GM19324 (cell line): ENCODE measurements at regions not wholly inside any gene's neighbourhood (a gene's known extent, or its start where the extent isn't known, plus 50 kb on each side); places are given as distances from the start of the nearest gene placed in this dataset.
"Not testable (repeated sequence)": the region's sequence is repeated elsewhere in the genome, so short reads cannot be mapped to it uniquely, and the experiment has no call there.

ENCODE experiments used
- ATAC-seq: cut with Tn5 transposase; IDR thresholded peaks from one replicate; pipeline ENCODE4 v1.9.1; 2021; ENCODE audit warnings: mild to moderate bottlenecking, moderate library complexity; ENCODE audit not compliant: unreplicated experiment, low FRiP score

- no peak for ATAC-seq
Measured at GRCh38 chr13:100789025-100789424, 114.4 kb upstream of the TMTC4 start.

GRCh38 chr13:100788540-100788939 is 113.9 kb upstream of the TMTC4 start:
- no peak for ATAC-seq

GRCh38 chr13:100787899-100788298 is 113.3 kb upstream of the TMTC4 start:
- no peak for ATAC-seq

- ATAC-seq, result not testable (repeated sequence)
Measured at GRCh38 chr13:100776686-100777085, 102.1 kb upstream of the TMTC4 start.

- no peak for ATAC-seq
Measured at GRCh38 chr13:100773923-100774663, 99.5 kb upstream of the TMTC4 start.

- ATAC-seq, result no peak
Measured at GRCh38 chr13:100773429-100773828, 98.8 kb upstream of the TMTC4 start.

GRCh38 chr13:100767192-100767591 is 92.6 kb upstream of the TMTC4 start:
- ATAC-seq, result no peak

GRCh38 chr13:100766570-100766969 is 92.0 kb upstream of the TMTC4 start:
- ATAC-seq, result not testable (repeated sequence)

GRCh38 chr13:100764937-100765336 is 90.3 kb upstream of the TMTC4 start:
- no peak for ATAC-seq

GRCh38 chr13:100762126-100762525 is 87.5 kb upstream of the TMTC4 start:
- ATAC-seq, result not testable (repeated sequence)

GRCh38 chr13:100755891-100756290 is 81.3 kb upstream of the TMTC4 start:
- ATAC-seq, result no peak

GRCh38 chr13:100754459-100754858 is 79.9 kb upstream of the TMTC4 start:
- no peak for ATAC-seq

- no peak for ATAC-seq
Measured at GRCh38 chr13:100753376-100753775, 78.8 kb upstream of the TMTC4 start.

- ATAC-seq, result no peak
Measured at GRCh38 chr13:100751826-100752225, 77.2 kb upstream of the TMTC4 start.

- no peak for ATAC-seq
Measured at GRCh38 chr13:100746953-100747683, 72.5 kb upstream of the TMTC4 start.

- ATAC-seq, result no peak
Measured at GRCh38 chr13:100738176-100738855, 63.7 kb upstream of the TMTC4 start.

- ATAC-seq, result no peak
Measured at GRCh38 chr13:100735494-100735893, 60.9 kb upstream of the TMTC4 start.

- no peak for ATAC-seq
Measured at GRCh38 chr13:100734194-100734720, 59.7 kb upstream of the TMTC4 start.

- no peak for ATAC-seq
Measured at GRCh38 chr13:100733261-100733660, 58.7 kb upstream of the TMTC4 start.

- no peak for ATAC-seq
Measured at GRCh38 chr13:100728201-100728600, 53.6 kb upstream of the TMTC4 start.

GRCh38 chr13:100725472-100725871 is 50.9 kb upstream of the TMTC4 start:
- no peak for ATAC-seq
